ENCODE measurements at regions not wholly inside any gene's neighbourhood (a gene's known extent, or its start where the extent isn't known, plus 50 kb on each side); places are given as distances from the start of the nearest gene placed in this dataset.
A peak's percentile ranks its signal among the peaks of the same experiment; 100 is the strongest.
"Not testable (repeated sequence)": the region's sequence is repeated elsewhere in the genome, so short reads cannot be mapped to it uniquely, and the experiment has no call there.

GRCh38 chr15:101961765-101962164 lies 149.8 kb downstream of the OR4F15 start:
- H3K9me3 ChIP-seq, H3K36me3 ChIP-seq, H3K27me3 ChIP-seq, H3K27ac ChIP-seq: not testable (repeated sequence)
- H3K4me1 ChIP-seq (ENCODE audit: control insufficient read depth in 1 of 2, insufficient read depth in 1 of 2, low read depth in 1 of 2, low read length in 1 of 2): peaks cover 6 to 12% of the 10 kb centered on the region in 2 experiments
- H3K4me3 ChIP-seq (ENCODE audit: low read depth in 1 of 2, low read length in 1 of 2): peak overlapping the region; percentile 10 to 20

- H3K27ac ChIP-seq; H3K36me3 ChIP-seq; H3K27me3 ChIP-seq; H3K4me3 ChIP-seq (ENCODE audit: low read depth in 1 of 2, low read length in 1 of 2); H3K9me3 ChIP-seq: not testable (repeated sequence)
- peaks cover 9 to 17% of the 10 kb centered on the region in 2 experiments for H3K4me1 ChIP-seq (ENCODE audit: control insufficient read depth in 1 of 2, insufficient read depth in 1 of 2, low read depth in 1 of 2, low read length in 1 of 2)
These were observed 151.7 kb downstream of the OR4F15 start for GRCh38 chr15:101963687-101964086.

- not testable (repeated sequence) for H3K27me3 ChIP-seq; H3K36me3 ChIP-seq; H3K4me3 ChIP-seq (ENCODE audit: low read depth in 1 of 2, low read length in 1 of 2); H3K27ac ChIP-seq; H3K9me3 ChIP-seq
- H3K4me1 ChIP-seq (ENCODE audit: control insufficient read depth in 1 of 2, insufficient read depth in 1 of 2, low read depth in 1 of 2, low read length in 1 of 2): peaks cover 9 to 17% of the 10 kb centered on the region in 2 experiments
These were observed 153.4 kb downstream of the OR4F15 start for GRCh38 chr15:101965353-101965752.

GRCh38 chr15:101965860-101966259 lies 153.9 kb downstream of the OR4F15 start:
- not testable (repeated sequence) for H3K27me3 ChIP-seq; H3K27ac ChIP-seq; H3K36me3 ChIP-seq; H3K9me3 ChIP-seq; H3K4me3 ChIP-seq (ENCODE audit: low read depth in 1 of 2, low read length in 1 of 2)
- peaks cover 9 to 17% of the 10 kb centered on the region in 2 experiments for H3K4me1 ChIP-seq (ENCODE audit: control insufficient read depth in 1 of 2, insufficient read depth in 1 of 2, low read depth in 1 of 2, low read length in 1 of 2)

GRCh38 chr15:101967364-101967763 lies 155.4 kb downstream of the OR4F15 start:
- peaks cover 9 to 17% of the 10 kb centered on the region in 2 experiments for H3K4me1 ChIP-seq (ENCODE audit: control insufficient read depth in 1 of 2, insufficient read depth in 1 of 2, low read depth in 1 of 2, low read length in 1 of 2)
- H3K27ac ChIP-seq; H3K36me3 ChIP-seq; H3K27me3 ChIP-seq; H3K9me3 ChIP-seq; H3K4me3 ChIP-seq (ENCODE audit: low read depth in 1 of 2, low read length in 1 of 2): not testable (repeated sequence)

- not testable (repeated sequence) for H3K36me3 ChIP-seq; H3K4me1 ChIP-seq (ENCODE audit: control insufficient read depth in 1 of 2, insufficient read depth in 1 of 2, low read depth in 1 of 2, low read length in 1 of 2); H3K9me3 ChIP-seq; H3K27me3 ChIP-seq; H3K27ac ChIP-seq; H3K4me3 ChIP-seq (ENCODE audit: low read depth in 1 of 2, low read length in 1 of 2)
These were observed 158.6 kb downstream of the OR4F15 start for GRCh38 chr15:101970605-101971004.

- H3K36me3 ChIP-seq; H3K27me3 ChIP-seq; H3K27ac ChIP-seq; H3K4me3 ChIP-seq (ENCODE audit: low read depth in 1 of 2, low read length in 1 of 2); H3K9me3 ChIP-seq; H3K4me1 ChIP-seq (ENCODE audit: control insufficient read depth in 1 of 2, insufficient read depth in 1 of 2, low read depth in 1 of 2, low read length in 1 of 2): not testable (repeated sequence)
These were observed 165.3 kb downstream of the OR4F15 start for GRCh38 chr15:101977281-101977680.

- H3K4me3 ChIP-seq (ENCODE audit: low read depth in 1 of 2, low read length in 1 of 2); H3K4me1 ChIP-seq (ENCODE audit: control insufficient read depth in 1 of 2, insufficient read depth in 1 of 2, low read depth in 1 of 2, low read length in 1 of 2); H3K9me3 ChIP-seq; H3K27me3 ChIP-seq; H3K27ac ChIP-seq; H3K36me3 ChIP-seq: not testable (repeated sequence)
These were observed 168.4 kb downstream of the OR4F15 start for GRCh38 chr15:101980206-101980910.

All from neutrophil (primary cell).